ENCODE measurements at regions not wholly inside any gene's neighbourhood (a gene's known extent, or its start where the extent isn't known, plus 50 kb on each side); places are given as distances from the start of the nearest gene placed in this dataset.

DNA sequence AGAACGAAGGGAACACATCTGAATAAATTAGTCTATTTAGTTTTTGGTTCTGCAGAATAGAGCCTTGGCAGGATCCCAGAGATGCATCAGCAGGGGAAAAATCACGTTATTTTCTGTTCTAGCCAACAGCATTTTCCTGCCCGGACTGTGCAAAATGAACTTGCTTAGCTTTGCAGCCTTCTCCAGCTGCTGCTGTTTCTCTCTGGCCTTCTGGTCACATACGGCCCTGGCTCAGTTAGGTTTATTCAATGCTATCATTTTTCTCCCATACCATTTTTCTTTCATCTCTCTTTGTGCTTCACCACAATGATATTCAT lies 110.4 kb upstream of the KL start:
- H2AFZ ChIP-seq (ENCODE audit: low read length): no peak overlapping the region
- H4K20me1 ChIP-seq (ENCODE audit: control insufficient read depth, extremely low read depth, insufficient read depth, low read length): no peaks in the 10 kb centered on the region
- no peaks in the 10 kb centered on the region for H3K79me2 ChIP-seq (ENCODE audit: control insufficient read depth, insufficient read depth, low read length)
- H3K27ac ChIP-seq (ENCODE audit: insufficient read depth, low read length): no peak overlapping the region
- TF ChIP-seq, protein P1, sequence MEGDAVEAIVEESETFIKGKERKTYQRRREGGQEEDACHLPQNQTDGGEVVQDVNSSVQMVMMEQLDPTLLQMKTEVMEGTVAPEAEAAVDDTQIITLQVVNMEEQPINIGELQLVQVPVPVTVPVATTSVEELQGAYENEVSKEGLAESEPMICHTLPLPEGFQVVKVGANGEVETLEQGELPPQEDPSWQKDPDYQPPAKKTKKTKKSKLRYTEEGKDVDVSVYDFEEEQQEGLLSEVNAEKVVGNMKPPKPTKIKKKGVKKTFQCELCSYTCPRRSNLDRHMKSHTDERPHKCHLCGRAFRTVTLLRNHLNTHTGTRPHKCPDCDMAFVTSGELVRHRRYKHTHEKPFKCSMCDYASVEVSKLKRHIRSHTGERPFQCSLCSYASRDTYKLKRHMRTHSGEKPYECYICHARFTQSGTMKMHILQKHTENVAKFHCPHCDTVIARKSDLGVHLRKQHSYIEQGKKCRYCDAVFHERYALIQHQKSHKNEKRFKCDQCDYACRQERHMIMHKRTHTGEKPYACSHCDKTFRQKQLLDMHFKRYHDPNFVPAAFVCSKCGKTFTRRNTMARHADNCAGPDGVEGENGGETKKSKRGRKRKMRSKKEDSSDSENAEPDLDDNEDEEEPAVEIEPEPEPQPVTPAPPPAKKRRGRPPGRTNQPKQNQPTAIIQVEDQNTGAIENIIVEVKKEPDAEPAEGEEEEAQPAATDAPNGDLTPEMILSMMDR (conservative IDR thresholded peaks at IDR 0.05 in 1 of 2, IDR thresholded peaks at IDR 0.05 in 1 of 2; ENCODE audit: low read depth in 1 of 2, low read length in 2 of 2): no peak
- no peak for TF ChIP-seq EZH2 (IDR thresholded peaks at IDR 0.05; ENCODE audit: low read length, missing control alignments)
- DNase-seq (ENCODE audit: low read depth in 2 of 2): peak; percentile 56 to 66
- H3K4me1 ChIP-seq (ENCODE audit: control insufficient read depth, extremely low read depth, insufficient read depth, low read length): peaks cover 6% of the 10 kb centered on the region
- H3K4me2 ChIP-seq (ENCODE audit: extremely low read depth, insufficient read depth, low read length): no peak overlapping the region
- no peaks in the 10 kb centered on the region for H3K36me3 ChIP-seq (ENCODE audit: control insufficient read depth, insufficient read depth, low read length)
- no peak overlapping the region for H3K9ac ChIP-seq (ENCODE audit: insufficient read depth, low read length)
- no peaks in the 10 kb centered on the region for H3K27me3 ChIP-seq (ENCODE audit: control insufficient read depth, insufficient read depth, low read length)
- H3K9me3 ChIP-seq (ENCODE audit: control insufficient read depth, insufficient read depth, low read depth, low read length): no peaks in the 10 kb centered on the region
- no peak overlapping the region for H3K4me3 ChIP-seq (replicated peaks in 1 of 4; ENCODE audit: control extremely low read depth in 1 of 4, insufficient read depth in 1 of 4, low read depth in 3 of 4, low read length in 4 of 4)

DNA sequence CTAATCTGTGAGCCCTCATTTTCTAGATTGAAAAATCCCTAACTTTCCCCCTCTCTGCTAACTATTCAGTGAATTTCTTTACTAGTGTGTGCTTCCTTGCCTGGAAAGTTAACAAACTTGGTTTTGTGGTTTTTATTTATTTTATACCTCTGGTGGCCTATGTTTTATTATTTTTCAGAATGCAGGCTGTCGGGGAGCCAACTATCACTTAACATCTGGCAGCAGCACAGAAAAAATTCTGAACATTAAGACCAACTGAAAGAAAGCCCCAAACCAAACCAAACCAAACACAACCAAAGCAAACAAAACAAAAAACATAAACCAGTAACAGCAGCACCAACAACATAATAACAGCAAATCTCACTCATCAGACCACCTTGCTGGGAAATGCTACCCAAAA lies 109.0 kb upstream of the KL start:
- TF ChIP-seq, protein P1 (conservative IDR thresholded peaks at IDR 0.05 in 1 of 2, IDR thresholded peaks at IDR 0.05 in 1 of 2; ENCODE audit: low read depth in 1 of 2, low read length in 2 of 2): no peak
- TF ChIP-seq EZH2 (IDR thresholded peaks at IDR 0.05; ENCODE audit: low read length, missing control alignments): no peak
- Histone ChIP-seq H3K4me1 (ENCODE audit: control insufficient read depth, extremely low read depth, insufficient read depth, low read length) (peaks cover 6% of the 10 kb centered on the region), H3K27ac (ENCODE audit: insufficient read depth, low read length) (no peak overlapping the region), H3K9ac (ENCODE audit: insufficient read depth, low read length) (no peak overlapping the region), H3K4me2 (ENCODE audit: extremely low read depth, insufficient read depth, low read length) (no peak overlapping the region), H2AFZ (ENCODE audit: low read length) (no peak overlapping the region), H3K4me3 (replicated peaks in 1 of 4; ENCODE audit: control extremely low read depth in 1 of 4, insufficient read depth in 1 of 4, low read depth in 3 of 4, low read length in 4 of 4) (no peak overlapping the region), H3K9me3 (ENCODE audit: control insufficient read depth, insufficient read depth, low read depth, low read length) (no peaks in the 10 kb centered on the region), H3K79me2 (ENCODE audit: control insufficient read depth, insufficient read depth, low read length) (no peaks in the 10 kb centered on the region), H4K20me1 (ENCODE audit: control insufficient read depth, extremely low read depth, insufficient read depth, low read length) (no peaks in the 10 kb centered on the region), H3K36me3 (ENCODE audit: control insufficient read depth, insufficient read depth, low read length) (no peaks in the 10 kb centered on the region), H3K27me3 (ENCODE audit: control insufficient read depth, insufficient read depth, low read length) (no peaks in the 10 kb centered on the region)
- no peak for DNase-seq (ENCODE audit: low read depth in 2 of 2)

DNA sequence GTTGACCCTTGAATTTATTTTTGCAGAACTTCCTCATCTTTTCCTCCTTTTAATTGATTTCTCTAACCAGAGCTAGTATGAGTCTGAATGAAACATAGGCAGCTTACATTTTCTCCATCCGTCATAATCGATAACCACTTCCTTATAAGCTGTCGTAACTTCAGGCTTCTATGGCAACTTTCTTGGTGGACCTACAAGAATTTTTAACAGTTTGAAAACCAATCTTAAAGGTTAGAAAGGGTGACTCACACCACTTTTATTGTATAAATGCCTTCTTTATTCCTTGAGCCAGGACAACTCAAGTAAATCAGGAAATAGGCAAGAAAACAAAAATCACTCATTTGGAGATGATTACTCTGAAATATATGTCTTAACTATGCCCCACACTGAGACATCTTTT lies 105.7 kb upstream of the KL start:
- Histone ChIP-seq H3K36me3 (ENCODE audit: control insufficient read depth, insufficient read depth, low read length) (no peaks in the 10 kb centered on the region), H3K4me2 (ENCODE audit: extremely low read depth, insufficient read depth, low read length) (no peak overlapping the region), H3K4me1 (ENCODE audit: control insufficient read depth, extremely low read depth, insufficient read depth, low read length) (peaks cover 2% of the 10 kb centered on the region), H3K79me2 (ENCODE audit: control insufficient read depth, insufficient read depth, low read length) (no peaks in the 10 kb centered on the region), H3K4me3 (replicated peaks in 1 of 4; ENCODE audit: control extremely low read depth in 1 of 4, insufficient read depth in 1 of 4, low read depth in 3 of 4, low read length in 4 of 4) (no peak overlapping the region), H3K27ac (ENCODE audit: insufficient read depth, low read length) (no peak overlapping the region), H2AFZ (ENCODE audit: low read length) (no peak overlapping the region), H4K20me1 (ENCODE audit: control insufficient read depth, extremely low read depth, insufficient read depth, low read length) (no peaks in the 10 kb centered on the region), H3K27me3 (ENCODE audit: control insufficient read depth, insufficient read depth, low read length) (no peaks in the 10 kb centered on the region), H3K9me3 (ENCODE audit: control insufficient read depth, insufficient read depth, low read depth, low read length) (no peaks in the 10 kb centered on the region), H3K9ac (ENCODE audit: insufficient read depth, low read length) (no peak overlapping the region)
- DNase-seq (ENCODE audit: low read depth in 2 of 2): peak in 1 of 2 donors; percentile 44
- TF ChIP-seq, protein P1 (conservative IDR thresholded peaks at IDR 0.05 in 1 of 2, IDR thresholded peaks at IDR 0.05 in 1 of 2; ENCODE audit: low read depth in 1 of 2, low read length in 2 of 2): no peak
- no peak for TF ChIP-seq EZH2 (IDR thresholded peaks at IDR 0.05; ENCODE audit: low read length, missing control alignments)
